SW480 (cell line): ENCODE measurements at regions not wholly inside any gene's neighbourhood (a gene's known extent, or its start where the extent isn't known, plus 50 kb on each side); places are given as distances from the start of the nearest gene placed in this dataset.
"Not testable (repeated sequence)": the region's sequence is repeated elsewhere in the genome, so short reads cannot be mapped to it uniquely, and the experiment has no call there.

Experiments
- DNase-seq: peaks from one replicate; pipeline ENCODE4 v3.0.0-alpha.2; 2016; ENCODE audit warnings: low spot score

DNA sequence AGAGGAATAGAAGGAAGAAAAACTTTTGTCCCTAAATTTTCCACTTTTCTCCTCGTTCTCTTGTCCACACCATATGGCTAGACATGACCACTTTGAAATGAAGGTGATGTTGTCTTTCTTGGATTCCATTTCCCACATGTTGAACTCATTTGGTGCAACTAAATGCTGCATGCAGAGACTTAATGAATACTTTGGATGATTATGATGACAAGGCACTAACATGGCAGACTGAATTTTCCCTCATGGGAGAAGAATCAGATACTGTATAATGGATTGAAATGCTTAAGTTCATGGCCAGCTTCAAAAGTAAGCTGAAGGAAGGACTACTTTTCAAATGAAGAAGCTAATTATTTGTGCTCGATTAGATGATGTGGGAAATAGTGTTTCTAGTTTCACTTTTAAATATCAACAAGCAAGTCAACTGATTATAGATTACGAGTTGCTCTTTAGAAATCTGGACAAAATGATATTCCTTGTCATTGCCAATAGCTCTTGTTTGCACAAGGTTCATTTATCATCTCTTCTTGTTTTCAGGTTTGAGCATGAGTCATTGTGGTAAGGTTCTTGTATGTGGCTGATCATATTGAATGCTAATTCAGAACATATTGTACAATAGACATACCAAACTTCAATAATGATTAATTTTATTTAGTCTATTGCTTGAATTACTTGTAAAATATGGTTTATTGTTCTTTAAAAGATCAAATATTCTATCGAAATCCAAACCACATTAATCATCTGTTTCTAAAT lies 501.3 kb upstream of the FTMT start:
- DNase-seq, result peak; percentile 16

DNA sequence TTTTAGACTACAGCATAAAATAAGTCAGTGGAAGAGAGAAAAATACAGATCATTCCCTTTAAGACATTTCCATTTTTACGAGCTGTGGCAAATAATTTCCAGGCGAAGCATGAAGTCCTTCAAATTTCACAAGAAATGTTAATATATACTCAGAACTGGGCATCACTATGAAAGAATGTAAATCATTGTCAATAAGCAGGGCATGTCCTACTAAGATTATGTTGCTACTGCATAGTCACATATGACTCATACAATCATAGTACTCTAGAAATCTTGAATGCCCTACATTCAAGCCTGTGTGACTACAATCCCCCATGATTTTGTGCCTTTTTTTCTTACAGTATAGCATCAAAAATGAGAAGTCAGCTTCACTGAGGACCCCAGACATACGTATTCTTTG lies 485.2 kb upstream of the FTMT start:
- DNase-seq, result no peak

DNA sequence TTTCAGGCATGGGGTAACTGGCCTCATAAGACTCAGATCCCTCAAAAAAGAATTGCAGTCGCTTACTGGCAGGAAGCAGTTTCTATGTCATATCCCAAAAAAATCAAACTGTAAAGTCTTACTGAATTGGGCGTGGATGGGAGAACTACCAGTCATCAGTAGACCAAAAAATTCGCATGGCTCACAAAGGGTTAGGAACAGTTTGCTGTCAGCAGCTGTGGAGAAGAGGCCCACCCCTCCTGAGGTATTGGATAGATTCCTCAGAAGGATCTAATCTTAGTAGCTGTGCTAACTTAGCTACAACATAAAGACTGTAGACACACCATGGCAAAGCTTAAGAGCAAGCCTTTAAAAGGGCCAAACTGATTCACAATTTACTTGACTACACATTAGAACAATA lies 478.3 kb upstream of the FTMT start:
- no peak for DNase-seq

DNA sequence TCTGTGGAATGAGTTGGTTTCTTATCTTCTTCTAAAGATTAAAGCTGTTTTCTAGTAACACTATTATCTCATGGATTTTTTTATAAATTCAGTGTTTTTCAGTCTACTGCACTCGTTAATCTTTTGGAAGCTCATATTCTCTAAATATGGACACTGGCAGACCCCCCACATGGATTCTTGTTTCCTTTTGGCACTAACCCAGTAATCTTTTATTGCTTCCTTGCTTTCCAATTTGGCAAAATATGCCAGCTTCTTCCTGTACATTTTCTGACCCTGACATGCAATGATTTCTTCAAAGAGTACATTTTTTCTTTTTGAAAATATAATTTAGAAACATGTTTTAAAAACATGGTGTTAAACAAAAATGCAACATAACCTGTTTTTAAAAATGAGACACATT lies 474.2 kb upstream of the FTMT start:
- DNase-seq, result no peak

DNA sequence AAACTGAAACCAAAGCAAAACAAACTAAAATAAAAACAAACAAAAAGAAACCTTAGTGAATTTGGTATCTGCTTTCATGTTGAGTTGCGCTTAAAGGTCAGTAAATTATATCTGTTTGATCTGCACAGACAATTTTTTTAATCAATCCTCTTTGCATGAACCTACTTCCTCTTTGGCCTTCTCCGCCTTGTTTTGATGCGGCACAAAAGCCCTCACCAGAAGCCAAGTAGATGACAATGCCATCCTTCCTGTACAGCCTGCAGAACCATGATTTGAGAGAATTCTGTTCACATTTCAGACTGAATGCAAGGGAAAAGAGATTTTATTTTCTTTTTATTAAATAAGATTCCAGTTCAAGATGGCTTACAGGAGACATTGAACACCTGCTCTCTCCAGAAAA lies 473.6 kb upstream of the FTMT start:
- DNase-seq, result no peak

DNA sequence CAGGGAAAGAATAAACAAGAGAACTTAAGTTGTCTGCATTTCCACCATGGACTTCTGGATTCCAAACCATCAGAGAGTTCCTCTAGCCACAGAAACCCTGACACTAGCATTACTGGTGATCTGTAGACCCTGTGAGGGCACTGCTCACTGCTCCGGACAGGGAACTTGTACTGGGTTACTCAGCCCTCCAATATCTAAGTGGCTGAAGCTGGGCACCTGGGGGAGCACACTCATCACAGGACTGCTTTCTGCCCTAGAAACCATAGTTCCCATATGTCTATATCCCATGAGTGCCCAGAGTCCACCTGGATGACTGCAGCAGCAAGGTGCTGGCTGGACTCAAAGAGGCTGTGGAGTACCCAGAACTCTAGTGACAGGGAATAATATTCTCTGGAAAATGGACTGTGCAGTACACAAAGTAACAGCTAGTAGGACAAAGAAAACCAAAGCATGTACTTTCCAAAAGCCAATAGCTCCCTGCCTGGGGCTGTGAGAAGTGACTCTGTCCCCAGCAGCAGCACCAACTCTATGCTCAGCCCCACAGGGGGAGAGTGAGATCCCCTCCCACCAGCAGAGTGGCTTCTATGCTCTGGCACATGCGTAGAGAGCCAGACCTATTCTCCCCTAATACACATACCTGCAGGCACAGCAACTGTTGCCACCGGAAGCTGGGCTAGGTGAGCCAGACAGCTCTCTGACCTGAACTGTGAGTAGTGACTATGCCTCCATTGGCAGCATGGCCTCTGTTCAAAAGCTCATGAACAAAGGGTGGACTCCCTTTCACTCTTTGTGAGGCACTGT lies 472.9 kb upstream of the FTMT start:
- no peak for DNase-seq

DNA sequence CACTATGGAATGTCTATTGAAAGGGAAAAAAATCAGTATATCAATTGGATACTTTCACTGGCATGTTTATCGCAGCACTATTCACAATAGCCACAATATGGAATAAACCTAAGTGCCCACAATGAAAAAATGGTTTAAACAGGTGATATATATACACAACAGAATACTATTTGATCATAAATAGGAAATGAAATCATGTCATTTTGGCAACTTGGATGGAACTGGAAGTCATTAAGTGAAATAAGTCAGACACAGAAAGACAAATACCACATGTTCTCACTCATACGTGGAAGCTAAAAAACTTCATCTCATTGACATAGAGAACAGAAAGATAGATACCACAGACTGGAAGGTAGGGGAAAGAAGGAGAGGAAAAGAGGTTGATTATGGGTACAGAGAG lies 471.6 kb upstream of the FTMT start:
- DNase-seq, result no peak

DNA sequence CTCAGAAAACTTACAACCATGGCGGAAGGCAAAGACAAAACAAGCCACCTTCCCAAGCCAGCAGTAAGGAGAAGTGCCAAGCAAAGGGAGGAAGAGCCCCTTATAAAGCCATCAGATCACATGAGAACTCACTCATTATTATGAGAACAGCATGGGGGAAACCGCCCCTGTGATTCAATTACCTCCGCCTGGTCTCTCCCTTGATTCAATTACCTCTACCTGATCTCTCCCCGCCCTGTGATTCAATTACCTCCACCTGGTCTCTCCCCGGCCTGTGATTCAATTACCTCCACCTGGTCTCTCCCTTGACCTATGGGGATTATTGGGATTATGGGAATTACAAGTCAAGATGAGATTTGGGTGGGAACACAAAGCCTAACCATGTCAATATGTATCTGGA lies 467.3 kb upstream of the FTMT start:
- no peak for DNase-seq

DNA sequence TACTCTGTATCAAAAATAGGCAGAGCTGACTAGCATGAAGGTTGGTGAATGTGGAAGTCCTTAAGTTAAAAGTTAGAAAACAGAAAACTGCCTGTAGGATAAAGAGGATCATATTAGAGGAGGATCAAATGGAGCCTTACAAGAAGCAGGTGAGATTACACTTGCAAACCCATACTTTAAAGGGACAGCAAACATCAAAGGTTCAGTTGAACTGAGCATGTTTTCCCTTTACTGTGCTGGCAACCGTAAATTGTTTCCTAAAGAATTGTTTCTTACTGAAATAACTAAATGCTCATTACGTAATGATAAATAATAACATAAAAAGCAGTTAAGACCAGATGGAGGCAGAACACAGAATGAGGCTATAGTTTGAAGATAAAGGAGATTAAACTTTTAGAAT lies 465.3 kb upstream of the FTMT start:
- no peak for DNase-seq

DNA sequence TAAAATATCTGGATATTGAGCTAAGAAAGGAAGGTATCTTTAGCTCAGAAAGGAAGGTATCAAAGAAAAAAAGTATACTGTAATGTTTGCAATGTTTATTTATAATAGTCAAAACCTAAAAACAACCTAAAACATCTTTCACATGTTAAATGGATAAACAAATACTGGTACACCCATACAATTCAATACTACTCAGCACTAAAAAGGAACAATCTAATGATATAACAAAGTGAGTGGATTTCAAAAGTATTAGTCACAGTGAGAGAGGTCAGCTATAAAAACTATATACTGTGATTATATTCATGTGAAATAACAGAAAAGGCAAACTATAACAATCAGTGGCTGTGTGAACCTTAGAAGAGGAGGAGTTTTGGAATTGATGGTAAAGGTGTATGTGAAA lies 455.0 kb upstream of the FTMT start:
- no peak for DNase-seq

DNA sequence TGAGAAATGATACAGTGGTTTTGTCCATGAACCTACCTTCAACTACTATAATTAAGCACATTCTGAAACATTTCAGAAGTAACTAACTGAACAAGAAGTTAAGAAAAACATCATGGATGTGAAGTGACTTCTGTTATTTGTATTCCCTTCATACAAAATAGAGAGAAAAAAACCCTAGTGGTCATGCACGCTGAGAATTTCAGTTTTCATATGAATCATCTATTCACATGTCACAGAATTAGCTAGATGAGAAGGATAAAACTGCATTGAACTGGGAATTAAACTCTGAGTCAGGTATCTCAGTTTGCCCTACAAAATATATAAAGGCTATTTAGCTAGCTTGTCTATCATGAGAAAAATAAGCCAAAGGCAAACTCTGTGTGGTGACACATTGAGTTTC lies 451.8 kb upstream of the FTMT start:
- no peak for DNase-seq

DNA sequence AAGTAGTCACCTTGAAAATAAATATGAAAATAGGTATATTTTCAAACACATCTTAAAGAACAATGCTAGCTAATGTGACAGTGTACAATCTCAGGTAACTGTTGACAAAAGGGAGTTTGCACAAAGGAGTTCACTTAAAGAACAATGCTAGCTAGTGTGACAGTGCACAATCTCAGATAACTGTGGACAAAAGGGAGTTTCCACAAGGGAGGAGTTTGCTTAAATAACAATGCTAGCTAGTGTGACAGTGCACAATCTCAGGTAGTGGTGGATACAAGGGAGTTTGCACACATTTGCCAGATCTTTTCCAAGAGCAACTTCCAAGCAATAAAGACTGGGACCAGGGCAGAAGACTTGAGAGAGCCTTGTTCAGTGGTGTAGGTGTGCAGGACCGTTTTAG lies 442.9 kb upstream of the FTMT start:
- no peak for DNase-seq

DNA sequence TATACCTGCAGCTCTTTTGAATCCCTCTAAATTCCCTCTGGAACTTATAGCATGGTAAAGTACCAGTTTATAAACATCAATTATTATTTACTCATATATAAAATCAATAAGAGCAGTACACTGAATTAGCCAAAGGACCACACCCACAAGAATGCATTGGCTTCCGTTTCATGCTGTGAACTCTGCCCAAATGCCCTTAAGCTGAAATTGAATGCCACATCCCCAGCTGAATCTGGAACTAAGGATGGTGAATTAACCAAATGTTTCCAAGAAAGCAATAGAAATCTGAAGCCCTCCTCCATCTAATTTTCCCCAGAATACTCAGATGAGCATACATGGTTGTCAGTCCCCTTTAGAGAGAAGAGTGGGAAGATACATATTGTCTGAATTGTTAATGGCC lies 436.4 kb upstream of the FTMT start:
- no peak for DNase-seq

DNA sequence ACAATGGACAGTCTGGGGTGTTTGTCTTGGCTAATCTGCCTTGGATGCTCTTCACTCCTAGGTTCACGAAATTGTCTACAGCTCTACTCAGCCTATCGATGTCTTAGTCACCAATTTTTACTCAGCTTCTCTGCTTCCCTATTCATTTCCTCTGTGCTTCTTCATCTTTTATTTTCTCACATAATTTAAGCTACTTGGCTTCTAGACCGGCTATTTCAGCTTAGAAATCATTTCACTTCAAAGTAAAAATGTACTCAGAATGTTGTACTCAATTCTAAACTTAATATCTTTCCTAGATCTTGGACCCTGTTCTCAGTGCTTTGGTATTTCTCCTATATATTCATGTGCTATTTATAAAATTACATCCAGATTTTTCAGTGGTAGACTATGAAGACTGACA lies 430.0 kb upstream of the FTMT start:
- no peak for DNase-seq

DNA sequence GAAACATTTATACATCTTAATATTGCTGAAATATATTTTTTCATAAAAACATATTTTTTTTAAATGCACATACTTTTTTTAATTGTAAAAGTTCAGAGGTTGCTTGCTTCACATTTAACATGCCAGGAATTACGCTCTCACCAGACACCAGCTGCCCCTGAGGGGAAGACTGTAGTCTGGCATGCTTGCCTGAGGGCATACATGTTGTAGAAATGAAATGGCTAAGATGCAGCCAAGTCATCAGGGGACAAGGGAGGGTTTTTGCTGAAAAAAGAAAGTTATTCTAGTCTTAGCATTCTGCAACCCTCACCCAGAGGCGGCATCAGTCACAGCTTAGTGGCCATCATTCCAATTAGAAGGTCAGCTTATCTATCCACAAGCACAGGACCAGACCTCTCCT lies 426.7 kb upstream of the FTMT start:
- DNase-seq, result no peak

DNA sequence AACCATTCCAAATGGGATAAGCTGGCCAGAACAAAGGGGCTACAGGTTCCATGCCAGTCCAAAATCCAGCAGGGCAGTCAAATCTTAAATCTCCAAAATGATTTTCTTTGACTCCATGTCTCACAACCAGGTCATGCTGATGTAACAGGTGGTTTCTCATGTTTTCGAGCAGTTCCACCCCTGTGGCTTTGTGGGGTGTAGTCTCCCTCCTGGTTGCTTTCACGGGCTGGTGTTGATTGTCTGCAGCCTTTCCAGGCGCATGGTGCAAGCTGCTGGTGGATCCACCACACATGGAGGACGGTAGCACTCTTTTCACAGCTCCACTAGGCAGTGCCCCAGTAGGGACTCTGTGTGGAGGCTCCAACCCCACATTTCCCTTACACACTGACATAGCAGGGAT lies 425.5 kb upstream of the FTMT start:
- DNase-seq, result no peak

DNA sequence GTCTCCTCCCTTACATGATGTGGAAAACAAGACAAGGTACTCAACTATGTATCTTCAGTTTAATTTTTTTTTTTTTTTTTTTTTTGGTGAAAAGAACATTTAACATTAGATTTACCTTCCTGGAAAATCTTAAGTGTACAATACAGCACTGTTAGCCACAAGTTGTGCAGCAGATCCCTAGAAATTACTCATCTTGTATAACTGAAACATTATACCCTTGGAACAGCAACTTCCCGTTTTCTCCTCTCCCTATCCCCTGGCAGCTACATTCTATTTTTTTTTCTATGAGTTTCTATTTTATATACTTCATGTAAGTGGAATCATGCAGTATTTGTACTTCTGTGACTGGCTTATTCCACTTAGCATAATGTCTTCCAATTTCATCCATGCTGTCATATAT lies 421.9 kb upstream of the FTMT start:
- no peak for DNase-seq

DNA sequence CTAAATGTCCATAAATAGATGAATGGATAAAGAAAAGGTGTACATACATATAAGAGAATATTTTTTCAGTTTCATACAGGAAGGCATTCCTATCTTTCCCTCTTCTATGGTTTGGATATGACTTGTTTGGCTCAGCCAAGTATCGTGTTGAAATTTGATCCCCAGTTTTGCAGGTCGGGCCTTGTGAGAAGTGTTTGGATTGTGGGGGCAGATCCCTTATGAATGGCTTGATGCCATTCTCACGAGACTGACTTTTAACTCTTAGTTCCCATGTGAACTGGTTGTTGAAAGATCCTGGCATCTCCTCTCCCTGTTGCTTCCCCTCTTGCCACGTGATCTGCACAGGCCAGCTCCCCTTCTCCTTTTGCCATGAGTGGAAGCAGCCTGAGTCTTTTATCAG lies 421.1 kb upstream of the FTMT start:
- DNase-seq, result no peak

DNA sequence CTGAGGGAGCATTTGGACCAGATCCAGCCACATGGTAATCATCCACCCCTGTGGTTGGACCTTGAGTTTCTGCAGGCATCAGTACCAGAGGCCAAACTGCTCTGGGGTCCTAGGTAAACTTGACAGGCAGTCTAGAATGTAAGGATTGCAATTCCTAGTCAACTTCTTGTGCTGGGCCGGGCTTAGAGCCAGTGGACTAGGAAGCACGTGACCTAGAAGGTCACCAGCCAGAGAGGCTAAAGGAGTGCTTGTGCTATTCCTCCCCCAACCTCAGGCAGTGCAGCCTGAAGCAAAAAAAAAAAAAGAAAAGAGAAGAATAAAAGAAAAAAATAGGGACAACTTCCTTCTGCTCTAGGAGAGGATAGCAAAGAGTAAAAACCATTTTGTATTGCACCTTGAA lies 406.2 kb upstream of the FTMT start:
- DNase-seq, result no peak

DNA sequence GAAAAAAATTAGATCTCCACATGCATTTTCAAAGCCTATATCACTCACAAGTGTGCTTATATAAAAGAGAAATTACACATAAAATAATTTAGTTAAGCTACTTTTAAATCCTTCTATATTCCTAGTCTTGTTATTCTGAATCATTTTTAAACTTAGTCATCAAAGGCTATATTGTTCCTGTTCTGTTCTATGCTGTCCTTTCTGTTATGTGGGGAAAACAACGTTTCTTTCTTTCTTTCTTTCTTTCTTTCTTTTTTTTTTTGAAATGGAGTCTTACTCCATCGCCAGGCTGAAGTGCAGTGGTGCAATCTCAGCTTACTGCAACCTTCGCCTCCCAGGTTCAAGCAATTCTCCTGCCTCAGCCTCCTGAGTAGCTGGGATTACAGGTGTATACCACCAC lies 389.2 kb upstream of the FTMT start:
- DNase-seq, result no peak

DNA sequence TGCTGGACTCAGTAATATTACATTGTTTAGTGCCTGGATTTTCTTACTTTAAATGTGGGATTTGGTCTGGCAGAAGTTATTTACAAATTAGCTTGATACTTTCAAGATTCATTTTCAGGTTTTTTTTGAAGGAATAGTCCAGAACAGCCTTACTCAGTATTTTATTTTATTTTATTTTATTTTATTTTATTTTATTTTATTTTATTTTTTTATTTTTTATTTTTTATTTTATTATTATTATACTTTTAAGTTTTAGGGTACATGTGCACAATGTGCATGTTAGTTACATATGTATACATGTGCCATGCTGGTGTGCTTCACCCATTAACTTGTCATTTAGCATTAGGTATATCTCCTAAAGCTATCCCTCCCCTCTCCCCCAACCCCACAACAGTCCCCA lies 380.5 kb upstream of the FTMT start:
- DNase-seq, result not testable (repeated sequence)

DNA sequence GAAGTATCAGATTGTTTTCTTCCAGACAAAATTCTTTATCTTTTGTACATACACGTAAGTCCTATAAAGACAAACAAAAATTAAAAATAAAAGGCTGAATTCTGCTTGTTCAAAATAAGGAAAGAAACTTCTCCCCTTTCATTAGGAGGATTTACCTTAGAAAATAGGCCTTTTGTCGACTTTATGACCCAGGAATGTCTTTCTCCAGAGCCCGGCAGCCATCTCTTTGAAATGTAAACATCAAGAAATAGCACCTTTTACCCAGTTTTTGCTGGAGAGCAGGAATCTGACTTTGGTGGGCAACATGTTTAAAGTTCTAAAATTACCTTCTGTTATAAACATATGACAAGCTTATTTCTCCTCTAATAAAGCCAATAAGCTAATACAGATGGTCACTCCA lies 373.0 kb upstream of the FTMT start:
- no peak for DNase-seq

DNA sequence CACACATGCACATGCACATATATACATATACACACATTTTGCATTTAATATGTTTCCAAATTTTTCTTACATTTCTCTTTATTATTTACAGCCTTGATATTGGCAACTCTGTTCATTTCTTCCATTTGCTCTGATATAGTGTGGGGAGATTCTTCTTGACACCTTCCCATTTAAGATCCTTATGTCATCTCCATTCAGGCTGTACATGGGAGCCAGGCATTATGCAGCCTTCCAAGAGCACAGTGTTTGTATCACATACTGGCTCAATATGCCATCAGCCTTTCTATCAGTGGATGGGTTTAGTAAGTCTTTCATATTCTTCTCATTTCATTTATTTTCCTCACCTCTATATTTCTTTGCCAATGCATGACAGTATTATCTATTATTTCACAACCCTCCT lies 372.3 kb upstream of the FTMT start:
- DNase-seq, result no peak

DNA sequence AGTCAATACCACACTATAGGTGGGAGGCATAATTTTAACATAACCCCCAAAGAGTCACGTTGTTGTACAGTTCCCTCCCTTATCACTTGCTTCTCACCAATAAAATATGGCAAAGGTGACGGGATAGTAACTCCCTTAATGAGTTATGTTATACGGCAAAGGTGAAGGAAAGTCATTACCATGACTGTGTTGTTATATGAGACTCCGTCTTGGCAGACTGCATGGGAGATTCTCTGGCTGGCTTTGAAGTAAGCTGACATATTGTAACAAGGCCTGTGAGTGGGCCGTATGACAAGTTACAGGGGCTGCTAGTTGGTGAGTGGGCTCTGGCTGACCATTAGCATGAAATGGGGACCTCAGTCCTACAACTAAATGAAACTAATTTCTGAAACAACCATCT lies 366.4 kb upstream of the FTMT start:
- no peak for DNase-seq
